B cell (primary cell): ENCODE measurements at regions not wholly inside any gene's neighbourhood (a gene's known extent, or its start where the extent isn't known, plus 50 kb on each side); places are given as distances from the start of the nearest gene placed in this dataset.

Source experiments
- ATAC-seq: fragments of 200-7000 bp; cut with Tn5 transposase; one replicate; pipeline ENCODE4 v1.10.0; 2021; ENCODE audit warnings: low read depth, mild to moderate bottlenecking, moderate number of reproducible peaks, moderate library complexity
- CTCF ChIA-PET: fragments of 350-600 bp; sonication (Branson Sonifier 250); formaldehyde crosslinking; loops from one replicate; lab custom pipeline; 2021; ENCODE audit warnings: antibody characterized with exemption, inconsistent platforms; lab: Charles Lee
- POLR2A ChIA-PET: fragments of 350-600 bp; sonication (Branson Sonifier 250); formaldehyde crosslinking; loops from one replicate; lab custom pipeline; 2021; ENCODE audit warnings: antibody characterized with exemption; lab: Charles Lee
- DNase-seq: peaks from one replicate; pipeline ENCODE4 v3.0.0; 2013
- H2AFZ ChIP-seq: 2 replicates; pipeline ENCODE4 v1.6.1; 2012; ENCODE audit warnings: mild to moderate bottlenecking, low read depth, low read length; ENCODE audit not compliant: insufficient read depth, poor library complexity, severe bottlenecking
- H3K27ac ChIP-seq, 2 donors: 1 replicate in 1 of 2; 2 replicates in 1 of 2; pipeline ENCODE4 v1.5.1; 2012 to 2013; ENCODE audit warnings: low read length in 2 of 2, mild to moderate bottlenecking in 2 of 2, moderate library complexity in 1 of 2
- H3K27me3 ChIP-seq, 4 experiments: fragments of 200-600 bp in 1 of 4; sonication (generic) in 1 of 4; replicated peaks in 1 of 4; 1 replicate in 2 of 4; 2 replicates in 2 of 4; pipeline versions ENCODE4 v1.6.1 to v1.7.0; 2013 to 2016; ENCODE audit warnings: low read length in 3 of 4, mild to moderate bottlenecking in 2 of 4, mixed read lengths in 1 of 4, moderate library complexity in 1 of 4; ENCODE audit not compliant: insufficient read depth in 4 of 4, control insufficient read depth in 3 of 4; ENCODE audit errors: control extremely low read depth in 1 of 4
- H3K36me3 ChIP-seq, 2 experiments: replicated peaks in 1 of 2; 1 replicate in 1 of 2; 2 replicates in 1 of 2; pipeline versions ENCODE4 v1.6.1 to v1.7.1; 2013; ENCODE audit warnings: low read length in 1 of 2; ENCODE audit not compliant: insufficient read depth in 2 of 2, control insufficient read depth in 1 of 2; ENCODE audit errors: control extremely low read depth in 1 of 2, extremely low read depth in 1 of 2
- H3K4me1 ChIP-seq, 2 donors: fragments of 200-600 bp in 1 of 2; sonication (generic) in 1 of 2; 1 replicate in 1 of 2; 2 replicates in 1 of 2; pipeline versions ENCODE4 v1.5.1 to v1.6.1; 2013 to 2017; ENCODE audit warnings: low read length in 2 of 2; ENCODE audit not compliant: control insufficient read depth in 2 of 2, insufficient read depth in 2 of 2
- H3K4me2 ChIP-seq: replicated peaks from 2 replicates; pipeline ENCODE3; 2012; ENCODE audit warnings: mild to moderate bottlenecking, low read depth, low read length; ENCODE audit not compliant: poor library complexity, severe bottlenecking
- H3K4me3 ChIP-seq, 5 experiments: fragments of 200-600 bp in 1 of 5; sonication (generic) in 1 of 5; 1 replicate in 3 of 5; 2 replicates in 2 of 5; pipeline versions ENCODE4 v1.5.1 to v1.7.0; 2011 to 2016; ENCODE audit warnings: low read length in 4 of 5, mild to moderate bottlenecking in 4 of 5, low read depth in 2 of 5, control low read depth in 1 of 5, moderate library complexity in 1 of 5; ENCODE audit not compliant: insufficient read depth in 1 of 5; ENCODE audit errors: control extremely low read depth in 1 of 5, extremely low read depth in 1 of 5
- H3K79me2 ChIP-seq: fragments of 200-600 bp; sonication (generic); one replicate; pipeline ENCODE4 v1.6.0; 2016; ENCODE audit warnings: low read length; ENCODE audit not compliant: control insufficient read depth, insufficient read depth
- H3K9ac ChIP-seq: fragments of 200-600 bp; sonication (generic); 2 replicates; pipeline ENCODE4 v1.6.1; 2017; ENCODE audit warnings: mild to moderate bottlenecking, low read length, moderate library complexity
- H3K9me3 ChIP-seq, 3 donors: one replicate each; pipeline versions ENCODE4 v1.6.1 to v1.7.1; 2013; ENCODE audit warnings: low read length in 2 of 3; ENCODE audit not compliant: control insufficient read depth in 2 of 3, insufficient read depth in 1 of 3; ENCODE audit errors: control extremely low read depth in 1 of 3
- H4K20me1 ChIP-seq: 2 replicates; pipeline ENCODE4 v1.6.0; 2012; ENCODE audit warnings: mild to moderate bottlenecking, low read length; ENCODE audit not compliant: insufficient read depth, control insufficient read depth, poor library complexity, severe bottlenecking
- H3K27ac Mint-ChIP-seq: one replicate; pipeline ENCODE4 v1.8.0; 2021; ENCODE audit warnings: mixed read lengths
- H3K27me3 Mint-ChIP-seq: one replicate; pipeline ENCODE4 v1.8.0; 2021; ENCODE audit warnings: mixed read lengths
- H3K4me1 Mint-ChIP-seq: one replicate; pipeline ENCODE4 v1.8.0; 2021; ENCODE audit warnings: mixed read lengths
- H3K4me3 Mint-ChIP-seq: one replicate; pipeline ENCODE4 v1.8.0; 2021; ENCODE audit warnings: mixed read lengths
- H3K9me3 Mint-ChIP-seq: one replicate; pipeline ENCODE4 v1.8.0; 2022; ENCODE audit warnings: mixed read lengths; ENCODE audit not compliant: insufficient read depth
- CTCF ChIP-seq: fragments of 200-600 bp; IDR thresholded peaks from one replicate; pipeline ENCODE4 v1.8.0; 2022; ENCODE audit warnings: antibody characterized with exemption, mild to moderate bottlenecking
- EZH2 ChIP-seq: IDR thresholded peaks from 2 replicates; pipeline ENCODE4 v1.6.1; 2012; ENCODE audit warnings: borderline replicate concordance, low read depth, mild to moderate bottlenecking, moderate library complexity, low read length; ENCODE audit not compliant: insufficient read depth, poor library complexity, severe bottlenecking
- WGBS: methylation state at CpG from one replicate; pipeline ENCODE4 v1.1.5; 2013; ENCODE audit warnings: missing lambda C conversion rate; ENCODE audit not compliant: insufficient coverage; 5-methylcytosine and 5-hydroxymethylcytosine counted together
- intact Hi-C: fragments of 100-400 bp; cut with micrococcal nuclease; formaldehyde crosslinking; loops from one replicate; pipeline ENCODE4 v1.10.0; 2022

DNA sequence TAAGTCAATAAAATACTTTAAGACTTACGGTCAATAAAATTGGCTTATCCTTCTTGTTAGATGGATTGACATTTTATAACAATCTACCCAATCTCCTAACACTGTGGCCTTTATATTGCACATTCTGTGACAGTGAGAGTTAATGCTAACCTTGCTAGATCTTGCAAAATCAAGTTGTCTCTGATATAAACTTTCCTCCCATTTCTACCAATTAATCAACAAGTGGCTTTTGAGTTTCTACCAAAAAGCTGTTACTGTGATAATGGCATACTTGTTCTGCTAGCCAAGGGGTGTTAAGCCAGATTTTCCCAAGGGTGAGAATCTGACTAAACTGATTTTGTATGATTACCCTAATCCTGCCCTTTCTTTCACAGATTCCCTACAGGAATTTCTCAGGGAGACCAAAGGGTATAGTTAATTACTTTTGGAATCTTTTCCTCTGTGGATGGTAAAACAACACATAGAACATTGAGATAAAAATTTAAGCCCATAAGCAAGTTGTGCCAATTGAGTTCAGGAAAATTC is 174.1 kb upstream of the SUCLG2 start:
- CTCF ChIA-PET = no interaction called here

DNA sequence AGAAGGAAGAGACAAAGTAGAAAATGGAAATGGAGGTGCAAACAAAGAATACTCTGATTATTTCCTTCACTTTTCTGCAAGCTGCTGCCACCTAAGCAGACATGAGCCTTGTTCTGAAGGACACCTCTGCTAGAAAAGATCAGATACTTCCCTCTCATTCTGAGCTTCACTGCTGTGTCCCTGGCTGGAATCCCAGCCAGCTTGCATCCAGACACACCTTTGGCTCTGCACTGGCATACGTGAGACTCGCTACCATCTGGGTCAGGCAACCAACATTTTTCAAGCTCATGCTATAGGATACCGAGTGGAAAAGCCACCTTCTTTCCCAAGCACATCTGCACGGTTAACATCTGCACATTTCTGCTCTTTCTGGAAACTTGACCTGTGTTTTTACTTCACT is 166.7 kb upstream of the SUCLG2 start:
- intact Hi-C loops = no loop called here
- POLR2A ChIA-PET = no interaction called here

More for the DNA sequence above, 174.1 kb upstream of the SUCLG2 start:
- Histone ChIP-seq H3K27ac (no peak overlapping the region), H2AFZ (no peak overlapping the region), H3K9me3 (peaks cover 0 to 6% (median 0%) of the 10 kb centered on the region in 3 donors), H3K4me2 (no peak overlapping the region), H3K9ac (no peak overlapping the region), H3K79me2 (no peaks in the 10 kb centered on the region), H3K4me1 (no peaks in the 10 kb centered on the region), H4K20me1 (no peaks in the 10 kb centered on the region), H3K4me3 (no peak overlapping the region), H3K27me3 (no peaks in the 10 kb centered on the region), H3K36me3 (no peaks in the 10 kb centered on the region)
- H3K27ac Mint-ChIP-seq = no peak overlapping the region
- H3K27me3 Mint-ChIP-seq = peaks cover 4% of the 10 kb centered on the region
- H3K4me1 Mint-ChIP-seq = no peaks in the 10 kb centered on the region
- no peak overlapping the region for H3K4me3 Mint-ChIP-seq
- no peak for TF ChIP-seq CTCF
- WGBS = no CpG with 5 or more reads among the region's 1 CpG
- ATAC-seq (no peak), DNase-seq (no peak)
- intact Hi-C loops = no loop called here
- no peaks in the 10 kb centered on the region for H3K9me3 Mint-ChIP-seq
- POLR2A ChIA-PET = no interaction called here

More for the DNA sequence above, 166.7 kb upstream of the SUCLG2 start:
- no peaks in the 10 kb centered on the region for H3K9me3 ChIP-seq
- H3K36me3 ChIP-seq = no peaks in the 10 kb centered on the region
- Mint-ChIP-seq H3K4me3 (no peak overlapping the region), H3K27me3 (no peaks in the 10 kb centered on the region), H3K27ac (no peak overlapping the region), H3K4me1 (no peaks in the 10 kb centered on the region), H3K9me3 (no peaks in the 10 kb centered on the region)
- H3K4me2 ChIP-seq = no peak overlapping the region
- CTCF ChIA-PET = no interaction called here
- ATAC-seq = no peak
- no peaks in the 10 kb centered on the region for H3K27me3 ChIP-seq
- H4K20me1 ChIP-seq = no peaks in the 10 kb centered on the region
- H2AFZ ChIP-seq = no peak overlapping the region
- no peak overlapping the region for H3K27ac ChIP-seq
- TF ChIP-seq CTCF (no peak), EZH2 (no peak)
- H3K79me2 ChIP-seq = no peaks in the 10 kb centered on the region
- DNase-seq = no peak
- no peak overlapping the region for H3K4me3 ChIP-seq
- no peak overlapping the region for H3K9ac ChIP-seq
- 96% methylated on average over 4 of the region's 4 CpGs for WGBS
- H3K4me1 ChIP-seq = no peaks in the 10 kb centered on the region
